Natural killer cell (primary cell): ENCODE measurements at regions not wholly inside any gene's neighbourhood (a gene's known extent, or its start where the extent isn't known, plus 50 kb on each side); places are given as distances from the start of the nearest gene placed in this dataset.

Experiments used
- ATAC-seq, 3 donors: fragments of 150-1000 bp in 2 of 3; fragments of 200-7000 bp in 1 of 3; cut with Tn5 transposase; 1 replicate in 1 of 3; 2 replicates in 2 of 3; pipeline ENCODE4 v1.10.0; 2021; ENCODE audit warnings: mild to moderate bottlenecking in 2 of 3, moderate library complexity in 2 of 3
- DNase-seq, 2 donors: peaks; one replicate each; pipeline versions ENCODE4 v3.0.0 to v3.0.0-alpha.2; 2013 to 2021; ENCODE audit warnings: mixed read lengths in 1 of 2
- H3K27ac ChIP-seq: one replicate; pipeline ENCODE4 v1.5.1; 2013; ENCODE audit warnings: mild to moderate bottlenecking, low read length
- H3K27me3 ChIP-seq: one replicate; pipeline ENCODE4 v1.6.1; 2013; ENCODE audit warnings: low read length; ENCODE audit not compliant: control insufficient read depth, insufficient read depth
- H3K36me3 ChIP-seq: one replicate; pipeline ENCODE4 v1.6.1; 2013; ENCODE audit warnings: low read length; ENCODE audit not compliant: control insufficient read depth, insufficient read depth
- H3K4me1 ChIP-seq: one replicate; pipeline ENCODE4 v1.6.1; 2013; ENCODE audit warnings: low read length; ENCODE audit not compliant: control insufficient read depth, insufficient read depth
- H3K4me3 ChIP-seq: one replicate; pipeline ENCODE4 v1.5.1; 2013; ENCODE audit warnings: low read length
- H3K9me3 ChIP-seq: one replicate; pipeline ENCODE4 v1.6.1; 2013; ENCODE audit warnings: low read length; ENCODE audit not compliant: control insufficient read depth, insufficient read depth
- H3K27ac Mint-ChIP-seq, 2 donors: one replicate each; pipeline ENCODE4 v1.8.0; 2022; ENCODE audit warnings: mild to moderate bottlenecking in 2 of 2, mixed read lengths in 2 of 2, moderate library complexity in 1 of 2
- H3K27me3 Mint-ChIP-seq, 2 donors: one replicate each; pipeline ENCODE4 v1.8.0; 2022; ENCODE audit warnings: low read depth in 2 of 2, mixed read lengths in 2 of 2
- H3K36me3 Mint-ChIP-seq: one replicate; pipeline ENCODE4 v1.8.0; 2022; ENCODE audit warnings: mixed read lengths
- H3K4me1 Mint-ChIP-seq, 2 donors: one replicate each; pipeline ENCODE4 v1.8.0; 2022; ENCODE audit warnings: mixed read lengths in 2 of 2
- H3K4me3 Mint-ChIP-seq: one replicate; pipeline ENCODE4 v1.8.0; 2022; ENCODE audit warnings: mild to moderate bottlenecking, moderate library complexity, mixed read lengths
- H3K9me3 Mint-ChIP-seq, 2 donors: one replicate each; pipeline ENCODE4 v1.8.0; 2022; ENCODE audit warnings: mixed read lengths in 2 of 2
- CTCF ChIP-seq: fragments of 200-600 bp; IDR thresholded peaks from one replicate; pipeline ENCODE4 v1.8.0; 2022; ENCODE audit warnings: antibody characterized with exemption
- WGBS: methylation state at CpG from one replicate; pipeline ENCODE4 v1.1.7; 2013; ENCODE audit warnings: missing lambda C conversion rate; ENCODE audit not compliant: insufficient coverage; 5-methylcytosine and 5-hydroxymethylcytosine counted together
- intact Hi-C: fragments of 100-400 bp; cut with micrococcal nuclease; formaldehyde crosslinking; loops from one replicate; pipeline ENCODE4 v1.14.2; 2022

GRCh38 chr11:127693686-127694085, 693.1 kb upstream of the KIRREL3 start:
- peaks cover 8 to 10% of the 10 kb centered on the region in 2 donors for H3K9me3 Mint-ChIP-seq
- H3K4me3 ChIP-seq = no peak overlapping the region
- no peak overlapping the region for H3K4me3 Mint-ChIP-seq
- no peaks in the 10 kb centered on the region for H3K4me1 ChIP-seq
- no peak overlapping the region for H3K27ac ChIP-seq
- DNase-seq (no peak), ATAC-seq (no peak)
- H3K4me1 Mint-ChIP-seq = no peaks in the 10 kb centered on the region
- intact Hi-C loops = no loop called here
- 74% methylated on average over 3 of the region's 3 CpGs for WGBS
- no peaks in the 10 kb centered on the region for H3K27me3 ChIP-seq
- no peak for TF ChIP-seq CTCF
- H3K36me3 ChIP-seq = no peaks in the 10 kb centered on the region
- H3K27me3 Mint-ChIP-seq = peaks cover 0 to 4% of the 10 kb centered on the region in 2 donors
- H3K36me3 Mint-ChIP-seq = no peaks in the 10 kb centered on the region
- no peaks in the 10 kb centered on the region for H3K9me3 ChIP-seq
- H3K27ac Mint-ChIP-seq = no peak overlapping the region

- H3K4me3 Mint-ChIP-seq = no peak overlapping the region
- no peaks in the 10 kb centered on the region for H3K36me3 Mint-ChIP-seq
- H3K36me3 ChIP-seq = no peaks in the 10 kb centered on the region
- H3K27ac ChIP-seq = no peak overlapping the region
- WGBS = 94% methylated on average over 4 of the region's 4 CpGs
- H3K9me3 ChIP-seq = no peaks in the 10 kb centered on the region
- H3K9me3 Mint-ChIP-seq = peaks cover 0 to 2% of the 10 kb centered on the region in 2 donors
- intact Hi-C loops = no loop called here
- H3K4me1 Mint-ChIP-seq = no peaks in the 10 kb centered on the region
- ATAC-seq (no peak), DNase-seq (no peak)
- no peaks in the 10 kb centered on the region for H3K4me1 ChIP-seq
- H3K27me3 ChIP-seq = no peaks in the 10 kb centered on the region
- H3K4me3 ChIP-seq = no peak overlapping the region
- H3K27ac Mint-ChIP-seq = no peak overlapping the region
- TF ChIP-seq CTCF = no peak
- no peaks in the 10 kb centered on the region for H3K27me3 Mint-ChIP-seq
These were observed 682.8 kb upstream of the KIRREL3 start for GRCh38 chr11:127683321-127683720.

DNA sequence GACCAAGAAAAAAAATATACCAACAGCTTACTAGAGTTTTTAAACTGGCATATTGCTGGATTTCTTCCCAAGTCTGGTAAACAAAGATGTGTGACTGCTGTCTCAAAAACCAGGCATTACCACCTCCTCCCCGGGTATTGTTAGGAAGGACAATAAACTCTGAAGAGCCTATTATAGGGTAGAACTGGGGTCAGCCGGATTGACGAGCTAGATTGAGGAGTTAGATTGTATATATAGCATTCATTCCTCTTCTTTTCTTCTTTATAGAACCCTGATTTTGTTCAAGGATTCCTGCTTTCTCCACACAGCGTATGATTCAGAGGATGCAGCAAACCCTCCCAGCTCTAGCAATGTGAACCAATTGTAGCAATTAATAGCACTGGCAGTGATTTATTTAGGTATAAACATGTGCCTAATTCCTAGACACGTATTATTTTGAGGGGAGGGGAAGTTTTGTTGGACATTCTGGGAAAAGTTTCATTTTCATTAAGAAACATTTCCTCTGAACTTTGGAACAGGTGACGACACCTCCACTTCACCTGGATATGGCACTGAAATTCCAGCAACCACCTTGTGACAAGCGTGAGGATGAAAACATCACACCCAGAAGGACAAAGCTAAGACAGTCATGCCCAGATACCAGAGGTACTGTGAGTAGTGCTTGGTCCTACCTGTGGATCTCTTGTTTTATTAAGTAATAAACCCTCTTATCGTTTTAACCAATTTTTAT, 679.4 kb upstream of the KIRREL3 start:
- Histone ChIP-seq H3K27ac (no peak overlapping the region), H3K9me3 (no peaks in the 10 kb centered on the region), H3K27me3 (no peaks in the 10 kb centered on the region), H3K4me1 (no peaks in the 10 kb centered on the region), H3K4me3 (no peak overlapping the region), H3K36me3 (no peaks in the 10 kb centered on the region)
- WGBS = 100% methylated on average over 4 of the region's 8 CpGs
- no peak for DNase-seq
- Mint-ChIP-seq H3K9me3 (peaks cover 0 to 2% of the 10 kb centered on the region in 2 donors), H3K4me1 (no peaks in the 10 kb centered on the region), H3K27me3 (no peaks in the 10 kb centered on the region), H3K4me3 (no peak overlapping the region), H3K27ac (no peak overlapping the region), H3K36me3 (no peaks in the 10 kb centered on the region)
- intact Hi-C loops = no loop called here
- no peak for ATAC-seq
- no peak for TF ChIP-seq CTCF

DNA sequence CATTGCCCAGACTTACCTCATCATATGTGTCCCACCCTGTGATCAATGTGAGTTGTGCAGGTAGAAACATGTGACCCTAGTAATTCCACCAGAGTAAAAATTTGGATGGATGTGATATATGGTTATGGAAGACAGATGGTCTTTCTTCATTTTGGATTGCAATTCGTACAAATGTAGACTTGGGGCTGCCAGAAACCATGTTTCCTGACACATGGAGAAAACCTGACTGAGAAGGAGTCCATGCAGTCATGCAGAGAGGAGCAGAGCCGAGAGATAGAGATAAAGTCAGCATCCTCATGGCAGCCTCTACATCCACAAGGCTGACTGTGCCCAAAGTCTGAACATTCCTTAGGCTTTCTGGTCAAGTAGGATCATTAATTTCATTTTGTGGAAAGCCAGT, 678.1 kb upstream of the KIRREL3 start:
- H3K4me1 ChIP-seq = no peaks in the 10 kb centered on the region
- no peak overlapping the region for H3K4me3 ChIP-seq
- no peaks in the 10 kb centered on the region for H3K36me3 ChIP-seq
- intact Hi-C loops = no loop called here
- H3K27ac ChIP-seq = no peak overlapping the region
- Mint-ChIP-seq H3K9me3 (peaks cover 0 to 3% of the 10 kb centered on the region in 2 donors), H3K4me1 (no peaks in the 10 kb centered on the region), H3K4me3 (no peak overlapping the region), H3K36me3 (no peaks in the 10 kb centered on the region), H3K27ac (no peak overlapping the region), H3K27me3 (no peaks in the 10 kb centered on the region)
- no peak for ATAC-seq
- DNase-seq = no peak
- H3K9me3 ChIP-seq = no peaks in the 10 kb centered on the region
- TF ChIP-seq CTCF = no peak
- H3K27me3 ChIP-seq = no peaks in the 10 kb centered on the region
- 71% methylated on average over 2 of the region's 2 CpGs for WGBS
